SJSA1 (cell line): ENCODE measurements at regions not wholly inside any gene's neighbourhood (a gene's known extent, or its start where the extent isn't known, plus 50 kb on each side); places are given as distances from the start of the nearest gene placed in this dataset.

Source experiments
- DNase-seq, 2 experiments: peaks; one replicate each; pipeline ENCODE4 v3.0.0-alpha.2; 2015 to 2020; ENCODE audit warnings: low spot score in 2 of 2, low read depth in 1 of 2
- H3K27ac ChIP-seq: fragments of 250-450 bp; sonication (Bioruptor Pico); 2 replicates; pipeline ENCODE4 v1.5.1; 2020; ENCODE audit warnings: mild to moderate bottlenecking, moderate library complexity
- H3K27me3 ChIP-seq: fragments of 250-450 bp; sonication (Bioruptor Pico); replicated peaks from 2 replicates; pipeline ENCODE4 v1.5.1; 2020; ENCODE audit warnings: mild to moderate bottlenecking, moderate library complexity
- H3K36me3 ChIP-seq: fragments of 250-450 bp; sonication (Bioruptor Pico); 2 replicates; pipeline ENCODE4 v1.5.1; 2020; ENCODE audit warnings: mild to moderate bottlenecking
- H3K4me1 ChIP-seq: fragments of 250-450 bp; sonication (Bioruptor Pico); replicated peaks from 2 replicates; pipeline ENCODE4 v1.6.1; 2021; ENCODE audit warnings: mild to moderate bottlenecking
- H3K4me3 ChIP-seq: fragments of 250-450 bp; sonication (Bioruptor Pico); 2 replicates; pipeline ENCODE4 v1.5.1; 2020; ENCODE audit warnings: mild to moderate bottlenecking
- H3K9me3 ChIP-seq: fragments of 250-450 bp; sonication (Bioruptor Pico); replicated peaks from 2 replicates; pipeline ENCODE4 v1.5.1; 2020; ENCODE audit warnings: mild to moderate bottlenecking

DNA sequence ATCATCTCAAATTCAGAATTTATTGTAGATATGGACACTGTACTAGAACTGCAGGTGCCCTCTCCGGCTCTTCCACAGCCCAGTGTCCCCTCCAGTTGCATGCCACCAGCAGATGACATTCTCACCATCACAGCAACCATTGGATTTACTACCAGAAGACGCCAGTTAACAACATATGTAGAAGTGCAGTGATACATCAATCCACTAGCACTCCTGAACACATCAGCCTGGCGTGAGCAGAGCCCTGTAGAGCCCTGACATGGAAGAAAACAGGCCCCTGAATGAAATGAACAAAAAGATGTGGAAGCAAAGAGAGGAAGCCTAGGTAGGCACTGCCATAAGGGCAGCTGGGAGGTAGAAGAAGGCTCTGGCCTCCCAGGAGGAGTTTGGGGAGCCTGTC, 73.1 kb upstream of the GALNT2 start:
- no peaks in the 10 kb centered on the region for H3K4me1 ChIP-seq
- no peaks in the 10 kb centered on the region; the same call in 1 of the 2 replicates for H3K9me3 ChIP-seq
- no peaks in the 10 kb centered on the region for H3K36me3 ChIP-seq
- no peak for DNase-seq
- no peak overlapping the region for H3K4me3 ChIP-seq
- H3K27ac ChIP-seq = no peak overlapping the region
- no peaks in the 10 kb centered on the region for H3K27me3 ChIP-seq

DNA sequence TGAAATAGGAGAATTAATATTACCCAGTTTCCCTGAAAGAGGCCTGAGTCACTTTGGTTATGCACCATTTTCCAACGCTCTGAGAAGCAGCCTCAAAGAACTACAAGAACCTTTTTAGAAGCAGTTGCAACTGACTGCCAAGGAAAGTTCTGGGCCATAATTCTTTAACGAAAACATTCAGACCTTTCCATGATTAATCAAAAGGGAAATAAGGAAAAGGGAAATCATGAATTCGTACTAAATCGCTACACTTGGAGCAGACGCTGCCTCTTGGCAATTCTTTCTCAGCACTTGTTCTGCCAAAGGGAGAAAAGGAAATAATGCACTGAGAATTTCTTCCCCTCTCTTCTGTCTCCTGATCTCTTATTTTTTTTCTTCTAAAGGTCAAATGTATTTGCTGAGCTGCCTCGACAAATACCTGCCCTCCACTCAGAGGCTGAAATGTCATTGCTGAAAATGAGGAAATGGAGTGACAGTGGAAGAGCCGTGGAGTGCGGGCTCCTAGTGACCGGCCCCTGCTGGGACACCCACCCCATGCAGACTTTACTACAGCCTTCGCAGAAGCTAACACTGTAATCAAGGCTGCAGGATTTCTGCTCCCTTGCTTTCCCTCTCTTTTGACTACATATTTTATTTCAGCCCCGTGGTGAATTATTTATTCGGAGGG, 67.9 kb upstream of the GALNT2 start:
- Histone ChIP-seq H3K4me1 (no peaks in the 10 kb centered on the region), H3K27ac (no peak overlapping the region), H3K4me3 (no peak overlapping the region), H3K36me3 (no peaks in the 10 kb centered on the region), H3K9me3 (no peaks in the 10 kb centered on the region), H3K27me3 (no peaks in the 10 kb centered on the region; the same call in 1 of the 2 replicates)
- no peak for DNase-seq

DNA sequence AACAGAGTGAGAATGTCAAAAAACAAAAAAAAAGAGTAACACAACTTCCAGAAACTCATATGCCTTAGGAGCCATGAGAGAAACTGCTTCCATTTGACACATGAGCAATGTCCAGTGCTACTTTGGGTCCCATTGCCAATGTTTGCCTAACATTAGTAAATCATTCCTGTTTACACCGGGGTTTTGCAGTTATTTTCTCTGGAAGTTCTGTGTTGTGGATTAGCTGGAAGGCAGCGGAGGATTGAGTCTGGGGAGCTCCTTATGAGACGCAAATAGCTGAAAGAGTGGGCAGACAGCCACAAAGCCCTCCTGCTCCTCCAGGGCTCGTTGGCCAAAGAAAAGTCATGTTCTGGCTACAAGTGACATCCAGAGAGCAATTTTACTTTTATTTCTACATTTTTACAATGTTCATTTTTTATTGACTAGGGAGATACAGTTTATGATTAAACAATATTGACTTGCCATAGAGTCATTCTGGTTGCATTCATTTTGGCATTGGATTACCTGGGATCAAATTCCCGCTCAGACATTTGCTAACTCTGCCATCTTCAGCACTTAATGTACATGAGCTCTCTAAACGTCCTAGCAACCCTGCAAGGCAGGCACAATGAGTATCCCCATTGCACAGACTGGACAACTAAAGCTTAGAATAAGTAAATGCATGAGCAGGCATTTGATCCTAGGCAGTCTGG, 66.4 kb upstream of the GALNT2 start:
- no peaks in the 10 kb centered on the region for H3K9me3 ChIP-seq
- H3K4me1 ChIP-seq = no peaks in the 10 kb centered on the region
- H3K27me3 ChIP-seq = no peaks in the 10 kb centered on the region; the same call in 1 of the 2 replicates
- no peak overlapping the region for H3K4me3 ChIP-seq
- no peak overlapping the region for H3K27ac ChIP-seq
- DNase-seq = no peak
- H3K36me3 ChIP-seq = no peaks in the 10 kb centered on the region

DNA sequence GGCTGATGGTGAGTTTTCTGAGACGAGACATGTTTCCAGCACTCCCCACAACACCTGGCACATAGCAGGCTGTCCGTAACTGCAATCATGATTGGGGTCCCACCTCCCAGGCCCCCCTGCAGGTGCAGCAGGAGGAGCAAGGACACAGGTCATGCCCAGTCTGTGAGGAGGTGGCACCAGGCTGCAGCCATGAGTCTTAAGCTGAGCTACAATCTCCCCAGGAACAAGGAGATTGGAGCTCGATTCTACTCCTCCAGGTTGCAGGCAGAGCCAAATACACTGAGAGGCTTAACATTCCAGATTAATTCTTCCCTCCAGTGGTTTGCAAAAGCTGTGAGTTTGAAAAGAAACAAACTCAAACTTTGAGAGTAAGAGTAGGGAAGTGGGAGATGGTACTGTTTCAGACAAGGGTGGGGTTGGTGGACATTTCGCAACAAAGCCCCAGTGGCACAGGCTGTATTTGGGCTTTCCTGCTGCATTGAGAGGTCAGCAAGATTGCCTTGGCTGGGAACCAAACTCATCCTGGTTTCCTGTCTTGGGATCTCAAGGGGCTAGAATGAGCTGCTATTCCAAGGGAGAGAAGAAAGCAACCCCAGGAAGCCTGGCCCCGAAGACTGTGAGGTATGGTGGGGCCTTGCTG, 64.8 kb upstream of the GALNT2 start:
- no peaks in the 10 kb centered on the region for H3K9me3 ChIP-seq
- H3K4me3 ChIP-seq = no peak overlapping the region
- H3K36me3 ChIP-seq = no peaks in the 10 kb centered on the region
- DNase-seq = no peak
- no peaks in the 10 kb centered on the region; the same call in 1 of the 2 replicates for H3K27me3 ChIP-seq
- no peak overlapping the region for H3K27ac ChIP-seq
- no peaks in the 10 kb centered on the region for H3K4me1 ChIP-seq

DNA sequence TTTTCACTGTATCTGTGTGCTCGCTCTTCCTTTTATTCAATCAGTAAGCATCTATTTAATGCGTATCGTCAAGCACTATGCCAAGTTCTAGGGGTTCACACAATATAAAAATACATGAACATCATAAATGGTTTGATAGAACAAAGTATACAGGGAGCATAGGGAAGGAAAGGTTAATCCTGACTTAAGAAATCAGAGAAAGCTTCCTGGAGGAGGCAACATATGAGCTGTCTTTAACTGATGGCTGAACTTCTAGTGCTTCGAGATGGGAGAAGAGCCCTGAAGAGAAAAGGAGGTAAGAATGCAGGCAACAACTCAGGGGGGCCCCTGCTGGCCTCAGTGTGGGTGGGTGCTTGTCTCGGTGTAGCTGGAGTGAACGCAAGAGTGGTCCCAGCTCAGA, 63.6 kb upstream of the GALNT2 start:
- no peaks in the 10 kb centered on the region for H3K36me3 ChIP-seq
- no peaks in the 10 kb centered on the region for H3K9me3 ChIP-seq
- H3K4me3 ChIP-seq = no peak overlapping the region
- no peaks in the 10 kb centered on the region; the same call in 1 of the 2 replicates for H3K27me3 ChIP-seq
- no peaks in the 10 kb centered on the region for H3K4me1 ChIP-seq
- no peak for DNase-seq
- H3K27ac ChIP-seq = no peak overlapping the region

DNA sequence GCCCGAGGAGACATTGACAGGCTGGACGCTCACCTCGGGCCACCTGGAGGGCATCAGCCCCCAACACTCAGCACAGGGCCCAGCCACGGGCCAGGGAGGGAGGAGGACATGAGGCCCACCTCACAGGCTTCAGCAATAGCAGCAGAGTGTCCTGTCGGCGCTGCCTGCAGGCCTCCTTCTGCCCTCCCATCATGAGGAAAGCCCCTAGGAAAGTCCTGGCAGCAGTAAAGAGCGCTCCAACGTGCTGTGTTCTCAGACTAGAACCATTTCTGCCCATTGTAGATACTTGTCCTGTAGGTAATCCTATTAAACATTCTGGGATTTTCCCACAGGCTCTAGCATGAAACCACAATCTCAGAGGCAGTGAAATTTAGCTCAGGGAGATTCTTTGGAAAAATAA, 62.0 kb upstream of the GALNT2 start:
- H3K27ac ChIP-seq = no peak overlapping the region
- H3K9me3 ChIP-seq = no peaks in the 10 kb centered on the region
- no peak overlapping the region for H3K4me3 ChIP-seq
- H3K27me3 ChIP-seq = no peaks in the 10 kb centered on the region; the same call in 1 of the 2 replicates
- H3K4me1 ChIP-seq = no peaks in the 10 kb centered on the region
- H3K36me3 ChIP-seq = no peaks in the 10 kb centered on the region
- no peak for DNase-seq

DNA sequence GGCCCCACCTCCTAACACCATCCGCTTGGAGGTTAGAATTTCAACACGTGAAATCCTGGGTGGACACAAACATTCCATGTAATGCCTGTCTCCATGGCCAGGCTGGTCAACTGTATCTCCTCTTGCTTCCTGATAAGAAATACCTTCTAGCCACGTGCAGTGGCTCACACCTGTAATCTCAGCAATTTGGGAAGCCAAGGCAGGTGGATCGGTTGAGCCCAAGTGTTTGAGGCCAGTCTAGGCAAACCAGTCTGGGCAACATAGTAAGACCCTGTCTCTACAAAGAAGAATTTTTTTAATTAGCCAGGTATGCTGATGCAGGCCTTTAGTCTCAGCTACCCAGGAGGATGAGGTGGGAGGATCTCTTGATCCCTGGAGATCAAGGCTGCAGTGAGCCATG, 58.3 kb upstream of the GALNT2 start:
- H3K27ac ChIP-seq = no peak overlapping the region
- H3K36me3 ChIP-seq = no peaks in the 10 kb centered on the region
- no peak overlapping the region for H3K4me3 ChIP-seq
- no peaks in the 10 kb centered on the region for H3K4me1 ChIP-seq
- no peaks in the 10 kb centered on the region for H3K9me3 ChIP-seq
- no peak for DNase-seq
- H3K27me3 ChIP-seq = peaks cover 6% of the 10 kb centered on the region

DNA sequence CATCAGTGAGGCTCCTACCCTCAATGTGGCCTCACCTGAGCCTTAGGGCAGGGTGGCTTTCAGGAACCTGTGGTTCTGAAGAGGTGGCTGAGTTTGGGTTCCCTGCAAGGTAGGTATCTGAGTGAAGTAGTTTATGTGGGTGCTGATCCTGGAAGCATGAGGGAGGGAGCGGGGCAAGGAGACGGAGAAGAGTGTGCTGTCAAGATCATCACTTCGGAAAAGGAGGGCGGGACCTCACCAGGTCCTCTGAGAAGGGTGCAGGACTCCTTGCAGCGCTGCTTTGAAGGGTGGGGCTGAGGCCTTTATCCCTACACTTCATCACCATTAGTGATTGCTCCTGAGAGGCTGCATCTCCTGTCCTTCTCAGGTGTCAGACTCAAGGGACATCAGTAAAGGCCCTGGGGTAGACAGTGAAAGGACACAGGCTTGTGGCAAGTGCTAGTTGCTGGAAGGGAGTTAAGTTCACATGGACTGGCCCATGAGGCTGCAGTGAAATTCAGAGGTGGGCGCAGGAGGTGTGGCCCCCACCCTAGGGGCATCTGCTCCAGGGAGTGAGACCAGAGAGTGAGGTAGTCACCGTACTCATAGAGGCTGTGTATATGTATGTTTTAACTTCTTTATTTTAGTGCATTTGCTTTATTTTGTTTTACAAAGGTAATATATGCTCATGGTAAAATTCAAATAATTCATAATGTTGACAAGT, 57.3 kb upstream of the GALNT2 start:
- no peaks in the 10 kb centered on the region for H3K9me3 ChIP-seq
- H3K4me3 ChIP-seq = no peak overlapping the region
- H3K4me1 ChIP-seq = no peaks in the 10 kb centered on the region
- H3K27me3 ChIP-seq = peaks cover 6% of the 10 kb centered on the region
- no peak overlapping the region for H3K27ac ChIP-seq
- no peaks in the 10 kb centered on the region for H3K36me3 ChIP-seq
- DNase-seq = no peak

DNA sequence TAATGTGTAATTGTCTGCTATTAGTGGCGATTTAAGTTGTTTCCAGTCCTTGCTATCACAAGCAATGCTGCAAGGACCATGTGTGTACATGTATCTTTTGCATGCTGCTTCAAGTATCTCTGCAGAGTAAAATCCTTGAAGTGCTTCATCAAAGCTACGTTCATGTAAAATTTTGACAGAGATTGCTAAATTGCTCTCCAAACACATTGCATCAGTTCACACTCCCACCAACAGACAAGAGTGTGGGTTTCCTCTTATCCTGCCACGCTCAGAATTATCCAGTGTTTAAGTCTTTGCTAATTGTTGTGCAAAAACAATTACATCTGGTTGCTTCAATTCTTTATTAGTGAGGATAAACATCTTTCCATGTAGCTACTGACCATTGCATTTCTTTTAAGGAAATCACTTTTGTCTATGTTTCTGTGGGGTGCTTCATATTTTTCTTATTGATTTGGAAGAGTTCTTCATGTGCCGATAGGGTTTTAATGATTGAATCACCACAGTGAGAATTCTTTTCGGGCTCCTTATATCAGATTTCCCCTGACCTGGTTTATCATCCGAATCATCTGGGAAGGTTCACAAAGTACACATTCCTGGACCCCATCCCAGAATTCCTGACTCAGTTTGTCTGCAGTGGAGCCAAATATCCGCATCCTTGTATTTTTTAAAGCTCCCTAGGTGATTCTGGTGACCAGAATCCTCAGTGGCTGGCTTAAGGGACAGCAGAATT, 56.3 kb upstream of the GALNT2 start:
- H3K36me3 ChIP-seq = no peaks in the 10 kb centered on the region
- no peak for DNase-seq
- no peak overlapping the region for H3K27ac ChIP-seq
- peaks cover 6% of the 10 kb centered on the region for H3K27me3 ChIP-seq
- H3K9me3 ChIP-seq = no peaks in the 10 kb centered on the region
- H3K4me3 ChIP-seq = no peak overlapping the region
- no peaks in the 10 kb centered on the region for H3K4me1 ChIP-seq

DNA sequence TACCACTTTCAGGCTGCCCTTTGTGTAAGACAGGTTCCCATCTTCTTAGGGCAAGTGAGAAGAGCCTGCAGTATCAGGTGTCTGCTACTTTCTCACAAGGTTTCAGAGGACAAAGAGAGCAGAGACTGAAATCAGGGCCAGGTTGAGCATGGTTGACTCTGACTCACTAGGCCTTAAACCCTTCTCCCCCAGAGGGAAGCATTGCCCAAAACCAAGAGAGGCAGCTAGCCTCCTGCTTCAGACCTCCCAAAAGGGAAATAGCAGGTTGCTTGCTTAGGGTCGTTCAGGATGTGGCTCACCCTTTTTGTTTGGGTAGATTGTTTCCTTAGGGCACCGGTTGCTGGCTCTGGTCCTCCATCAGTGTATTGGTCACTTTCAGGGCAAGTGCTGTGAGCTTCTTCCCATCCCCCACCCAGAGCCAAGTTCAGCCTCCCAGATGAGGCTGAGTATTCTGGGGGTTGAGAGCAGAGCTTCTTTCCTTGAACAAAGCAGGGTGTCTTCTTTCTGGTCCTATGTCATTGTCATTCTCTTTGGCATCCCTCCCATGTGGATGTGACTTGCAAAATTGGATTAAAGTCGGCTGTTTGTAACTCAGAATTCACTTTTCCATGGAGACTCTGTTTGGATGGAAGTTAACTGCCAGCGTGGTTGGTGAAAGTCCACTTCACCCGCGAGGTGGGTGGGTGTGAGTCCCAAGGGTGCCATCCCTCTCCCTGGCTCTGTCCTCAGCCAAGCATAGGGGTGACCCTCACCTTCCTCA, 55.5 kb upstream of the GALNT2 start:
- DNase-seq = no peak
- no peak overlapping the region for H3K27ac ChIP-seq
- H3K4me3 ChIP-seq = no peak overlapping the region
- peaks cover 6% of the 10 kb centered on the region for H3K27me3 ChIP-seq
- H3K4me1 ChIP-seq = no peaks in the 10 kb centered on the region
- no peaks in the 10 kb centered on the region for H3K9me3 ChIP-seq
- H3K36me3 ChIP-seq = no peaks in the 10 kb centered on the region

DNA sequence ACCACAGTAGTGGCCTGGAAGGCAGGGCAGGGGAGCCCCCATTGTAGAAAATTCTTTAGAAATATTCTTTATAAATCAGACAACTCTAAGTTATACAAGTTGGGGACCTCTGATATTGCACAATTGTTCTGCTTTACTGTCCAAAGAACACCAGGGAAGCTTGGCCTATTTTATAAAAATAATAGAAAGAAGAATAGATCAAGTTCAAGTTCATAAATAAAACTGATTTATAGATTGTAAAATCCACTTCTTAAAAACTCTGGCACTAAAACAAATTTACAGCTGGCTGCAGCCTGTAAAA, 55.0 kb upstream of the GALNT2 start:
- no peak for DNase-seq
- H3K4me3 ChIP-seq = no peak overlapping the region
- peaks cover 6% of the 10 kb centered on the region for H3K27me3 ChIP-seq
- no peak overlapping the region for H3K27ac ChIP-seq
- H3K36me3 ChIP-seq = no peaks in the 10 kb centered on the region
- no peaks in the 10 kb centered on the region for H3K4me1 ChIP-seq
- H3K9me3 ChIP-seq = no peaks in the 10 kb centered on the region

DNA sequence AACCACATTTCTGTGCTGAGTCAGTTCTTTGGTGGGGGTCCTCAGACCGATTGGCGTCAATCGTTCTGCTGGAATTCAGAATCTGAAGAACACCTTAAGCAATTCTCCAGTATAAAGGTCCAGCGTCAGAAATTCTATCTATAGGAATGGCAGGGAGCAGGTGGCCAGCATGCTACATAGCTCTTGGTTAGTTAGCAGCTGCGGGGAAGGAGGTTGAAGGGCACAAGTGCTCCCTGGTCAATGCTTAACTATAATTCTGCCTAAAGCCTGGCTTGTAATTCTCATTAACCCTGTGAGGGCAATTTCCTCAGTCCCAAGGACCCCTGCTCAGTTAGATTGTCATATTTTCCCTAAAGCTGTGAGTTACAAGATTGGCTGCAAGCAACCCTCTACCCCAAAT, 54.3 kb upstream of the GALNT2 start:
- Histone ChIP-seq H3K36me3 (no peaks in the 10 kb centered on the region), H3K4me3 (no peak overlapping the region), H3K27ac (no peak overlapping the region), H3K27me3 (peaks cover 6% of the 10 kb centered on the region), H3K9me3 (no peaks in the 10 kb centered on the region), H3K4me1 (no peaks in the 10 kb centered on the region)
- no peak for DNase-seq

DNA sequence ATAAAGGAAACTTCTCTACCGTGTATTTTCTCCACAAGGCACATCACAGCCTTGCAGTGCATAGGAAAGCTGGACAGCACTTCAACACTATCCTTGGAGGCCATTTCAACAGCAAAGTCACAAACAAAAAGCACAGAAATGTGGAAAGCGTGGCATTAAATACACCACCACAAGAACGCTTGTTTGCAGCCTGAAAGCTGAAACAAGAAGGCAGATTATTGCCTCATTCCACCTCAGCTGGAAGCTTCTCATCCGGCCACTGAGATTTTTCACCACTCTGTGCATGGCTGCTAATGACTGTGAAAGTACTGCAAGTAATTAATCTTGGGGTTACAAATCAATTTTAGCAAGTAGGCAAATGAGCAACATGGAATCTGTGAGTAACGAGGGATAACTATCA, 50.9 kb upstream of the GALNT2 start:
- H3K27ac ChIP-seq = no peak overlapping the region
- H3K27me3 ChIP-seq = no peaks in the 10 kb centered on the region
- DNase-seq = no peak
- H3K9me3 ChIP-seq = no peaks in the 10 kb centered on the region
- no peak overlapping the region for H3K4me3 ChIP-seq
- H3K4me1 ChIP-seq = no peaks in the 10 kb centered on the region
- H3K36me3 ChIP-seq = no peaks in the 10 kb centered on the region
